HG02798 (cell line): ENCODE measurements at regions not wholly inside any gene's neighbourhood (a gene's known extent, or its start where the extent isn't known, plus 50 kb on each side); places are given as distances from the start of the nearest gene placed in this dataset.
"Not testable (repeated sequence)": the region's sequence is repeated elsewhere in the genome, so short reads cannot be mapped to it uniquely, and the experiment has no call there.

Experiments
- ATAC-seq: cut with Tn5 transposase; IDR thresholded peaks from one replicate; pipeline ENCODE4 v1.9.1; 2021; ENCODE audit warnings: mild to moderate bottlenecking; ENCODE audit not compliant: unreplicated experiment, poor library complexity

GRCh38 chr11:97756571-97757335 is 1264.0 kb upstream of the CNTN5 start:
- ATAC-seq, result no peak

- no peak for ATAC-seq
Measured at GRCh38 chr11:97761175-97761574, 1259.6 kb upstream of the CNTN5 start.

- no peak for ATAC-seq
Measured at GRCh38 chr11:97764193-97764592, 1256.6 kb upstream of the CNTN5 start.

GRCh38 chr11:97764605-97765004 is 1256.1 kb upstream of the CNTN5 start:
- ATAC-seq, result no peak

- ATAC-seq, result no peak
Measured at GRCh38 chr11:97770570-97770969, 1250.2 kb upstream of the CNTN5 start.

GRCh38 chr11:97772705-97773104 is 1248.0 kb upstream of the CNTN5 start:
- ATAC-seq, result no peak

GRCh38 chr11:97784388-97784787 is 1236.4 kb upstream of the CNTN5 start:
- ATAC-seq, result not testable (repeated sequence)

GRCh38 chr11:97786961-97787360 is 1233.8 kb upstream of the CNTN5 start:
- no peak for ATAC-seq

GRCh38 chr11:97794876-97795275 is 1225.9 kb upstream of the CNTN5 start:
- no peak for ATAC-seq

GRCh38 chr11:97800891-97801290 is 1219.9 kb upstream of the CNTN5 start:
- no peak for ATAC-seq

GRCh38 chr11:97814325-97814959 is 1206.3 kb upstream of the CNTN5 start:
- no peak for ATAC-seq

- ATAC-seq, result no peak
Measured at GRCh38 chr11:97815667-97816066, 1205.1 kb upstream of the CNTN5 start.

GRCh38 chr11:97832451-97832850 is 1188.3 kb upstream of the CNTN5 start:
- no peak for ATAC-seq

GRCh38 chr11:97833412-97833811 is 1187.3 kb upstream of the CNTN5 start:
- ATAC-seq, result no peak

GRCh38 chr11:97844016-97844415 is 1176.7 kb upstream of the CNTN5 start:
- no peak for ATAC-seq

- no peak for ATAC-seq
Measured at GRCh38 chr11:97847730-97848129, 1173.0 kb upstream of the CNTN5 start.

- ATAC-seq, result no peak
Measured at GRCh38 chr11:97850701-97851100, 1170.0 kb upstream of the CNTN5 start.

- no peak for ATAC-seq
Measured at GRCh38 chr11:97854357-97854756, 1166.4 kb upstream of the CNTN5 start.

- ATAC-seq, result no peak
Measured at GRCh38 chr11:97854877-97855276, 1165.9 kb upstream of the CNTN5 start.

GRCh38 chr11:97856666-97857065 is 1164.1 kb upstream of the CNTN5 start:
- ATAC-seq, result no peak

- no peak for ATAC-seq
Measured at GRCh38 chr11:97860237-97860636, 1160.5 kb upstream of the CNTN5 start.

GRCh38 chr11:97862021-97862420 is 1158.7 kb upstream of the CNTN5 start:
- no peak for ATAC-seq
